Esophagus squamous epithelium (tissue), 5 donors: ENCODE measurements at regions not wholly inside any gene's neighbourhood (a gene's known extent, or its start where the extent isn't known, plus 50 kb on each side); places are given as distances from the start of the nearest gene placed in this dataset.

Experiments used
- DNase-seq: peaks from one replicate; lab custom pipeline; 2025; lab: John Stamatoyannopoulos, UW
- H3K27ac ChIP-seq, 4 donors: fragments of 200-600 bp; sonication (generic); one replicate each; pipeline ENCODE4 v1.5.1; 2016 to 2019; ENCODE audit warnings: mild to moderate bottlenecking in 1 of 4
- H3K27me3 ChIP-seq, 4 donors: fragments of 200-600 bp; sonication (generic); 1 replicate in 3 of 4; 2 replicates in 1 of 4; pipeline versions ENCODE4 v1.5.1 to v1.6.0; 2017 to 2021; ENCODE audit warnings: antibody characterized with exemption in 1 of 4
- H3K36me3 ChIP-seq, 3 donors: fragments of 200-600 bp; sonication (generic); one replicate each; pipeline ENCODE4 v1.5.1; 2016 to 2019
- H3K4me1 ChIP-seq, 3 donors: fragments of 200-600 bp; sonication (generic); one replicate each; pipeline ENCODE4 v1.5.1; 2017 to 2019
- H3K4me3 ChIP-seq, 4 donors: fragments of 200-600 bp; sonication (generic); 1 replicate in 3 of 4; 2 replicates in 1 of 4; pipeline ENCODE4 v1.5.1; 2016 to 2019; ENCODE audit warnings: mild to moderate bottlenecking in 2 of 4, moderate library complexity in 1 of 4
- H3K9me3 ChIP-seq, 3 donors: fragments of 200-600 bp; sonication (generic); one replicate each; pipeline ENCODE4 v1.5.1; 2016 to 2019
- CTCF ChIP-seq, 6 experiments: fragments of 450-650 bp in 4 of 6; fragments of 200-600 bp in 2 of 6; sonication (generic) in 2 of 6; IDR thresholded peaks; one replicate each; pipeline ENCODE4 v1.5.1; 2016 to 2019; ENCODE audit warnings: antibody characterized with exemption in 6 of 6, mild to moderate bottlenecking in 4 of 6, moderate library complexity in 4 of 6
- POLR2A ChIP-seq, 4 donors: fragments of 450-650 bp; IDR thresholded peaks; one replicate each; pipeline ENCODE4 v1.6.1; 2017; ENCODE audit warnings: antibody characterized with exemption in 4 of 4, mild to moderate bottlenecking in 4 of 4, moderate library complexity in 3 of 4
- WGBS, 2 donors: methylation state at CpG; one replicate each; pipeline ENCODE4 v1.1.5; 2018; 5-methylcytosine and 5-hydroxymethylcytosine counted together
- intact Hi-C: fragments of 100-400 bp; cut with DNase I; formaldehyde crosslinking; loops from one replicate; pipeline ENCODE4 v1.15.0; 2022
- donor health status: DM: yes; HTN: yes; CAD: no.

- Histone ChIP-seq H3K36me3 (no peaks in the 10 kb centered on the region), H3K4me1 (no peaks in the 10 kb centered on the region), H3K27ac (no peak overlapping the region), H3K9me3 (peaks cover 0 to 2% (median 0%) of the 10 kb centered on the region in 3 donors), H3K27me3 (no peaks in the 10 kb centered on the region), H3K4me3 (no peak overlapping the region)
- TF ChIP-seq POLR2A (IDR thresholded peaks at IDR 0.05), result no peak
- no peak for TF ChIP-seq CTCF (IDR thresholded peaks at IDR 0.05)
- WGBS, 2 donors, result 72 to 79% methylated on average over 7 of the region's 7 CpGs
- intact Hi-C loops, result no loop called here
- DNase-seq, result no peak
These were observed 459.7 kb downstream of the RAB28 start for GRCh38 chr4:13024147-13025105.

GRCh38 chr4:13007802-13008470, 476.2 kb downstream of the RAB28 start:
- no peaks in the 10 kb centered on the region for H3K9me3 ChIP-seq
- TF ChIP-seq POLR2A (IDR thresholded peaks at IDR 0.05) (no peak), CTCF (IDR thresholded peaks at IDR 0.05) (no peak)
- intact Hi-C loops, result no loop called here

GRCh38 chr4:12993923-12994322, 490.2 kb downstream of the RAB28 start:
- WGBS, 2 donors, result 96 to 100% methylated on average over 2 to 3 of the region's 3 CpGs
- no peaks in the 10 kb centered on the region for H3K36me3 ChIP-seq
- DNase-seq, result no peak
- no peak overlapping the region for H3K27ac ChIP-seq
- no peaks in the 10 kb centered on the region for H3K27me3 ChIP-seq
- no peaks in the 10 kb centered on the region for H3K4me1 ChIP-seq
- peaks cover 0 to 8% (median 0%) of the 10 kb centered on the region in 3 donors for H3K9me3 ChIP-seq
- intact Hi-C loops, result no loop called here
- no peak overlapping the region for H3K4me3 ChIP-seq
- TF ChIP-seq CTCF (IDR thresholded peaks at IDR 0.05) (no peak), POLR2A (IDR thresholded peaks at IDR 0.05) (no peak)

More at GRCh38 chr4:13007802-13008470, 476.2 kb downstream of the RAB28 start:
- no peak overlapping the region for H3K27ac ChIP-seq
- WGBS, 2 donors, result 35 to 37% methylated on average over 5 of the region's 5 CpGs
- no peaks in the 10 kb centered on the region for H3K27me3 ChIP-seq
- no peak overlapping the region for H3K4me3 ChIP-seq
- no peaks in the 10 kb centered on the region for H3K36me3 ChIP-seq
- DNase-seq, result no peak
- no peaks in the 10 kb centered on the region for H3K4me1 ChIP-seq

- no peaks in the 10 kb centered on the region for H3K4me1 ChIP-seq
- H3K4me3 ChIP-seq, result no peak overlapping the region
- intact Hi-C loops, result no loop called here
- no peak for TF ChIP-seq POLR2A (IDR thresholded peaks at IDR 0.05)
- TF ChIP-seq CTCF (IDR thresholded peaks at IDR 0.05), result no peak
- no peaks in the 10 kb centered on the region for H3K9me3 ChIP-seq
- 47 to 63% methylated on average over 2 of the region's 2 CpGs for WGBS, 2 donors
- H3K27me3 ChIP-seq, result no peaks in the 10 kb centered on the region
- H3K36me3 ChIP-seq, result no peaks in the 10 kb centered on the region
- no peak overlapping the region for H3K27ac ChIP-seq
- no peak for DNase-seq
These were observed 496.9 kb downstream of the RAB28 start for GRCh38 chr4:12987284-12987683.

GRCh38 chr4:12979797-12980196, 504.3 kb downstream of the RAB28 start:
- DNase-seq, result no peak
- Histone ChIP-seq H3K27me3 (no peaks in the 10 kb centered on the region), H3K4me3 (no peak overlapping the region), H3K36me3 (no peaks in the 10 kb centered on the region), H3K9me3 (no peaks in the 10 kb centered on the region), H3K4me1 (no peaks in the 10 kb centered on the region), H3K27ac (no peak overlapping the region)
- TF ChIP-seq CTCF (IDR thresholded peaks at IDR 0.05) (no peak), POLR2A (IDR thresholded peaks at IDR 0.05) (no peak)
- WGBS, 2 donors, result 50 to 59% methylated on average over 10 to 11 of the region's 11 CpGs
- intact Hi-C loops, result no loop called here
